ENCODE measurements at regions not wholly inside any gene's neighbourhood (a gene's known extent, or its start where the extent isn't known, plus 50 kb on each side); places are given as distances from the start of the nearest gene placed in this dataset.
"Not testable (repeated sequence)": the region's sequence is repeated elsewhere in the genome, so short reads cannot be mapped to it uniquely, and the experiment has no call there.

DNA sequence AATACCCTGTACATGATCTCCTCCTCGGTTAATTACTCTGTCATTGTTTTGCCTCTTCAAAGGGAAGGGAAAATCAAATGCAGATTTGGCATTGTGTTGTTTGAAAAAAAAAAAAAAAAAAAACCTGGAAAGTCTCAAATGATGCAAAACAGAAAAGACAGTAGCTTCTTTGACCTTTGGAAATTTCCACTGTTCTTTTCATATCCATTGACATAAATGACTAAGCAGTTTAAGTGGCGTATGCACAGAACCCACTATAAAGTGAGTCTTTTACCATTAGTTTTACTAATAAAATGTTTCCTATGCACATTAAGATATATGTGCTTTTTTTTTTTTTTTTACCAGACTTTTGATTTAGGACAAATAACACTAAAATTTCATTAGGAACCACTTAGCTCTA, 704.3 kb downstream of the TFAP2A start:
- no peak for DNase-seq (ENCODE audit: low spot score)

- DNase-seq (ENCODE audit: low spot score) = no peak
Observed at GRCh38 chr6:9708600-9708999, 706.3 kb downstream of the TFAP2A start.

GRCh38 chr6:9704989-9705388, 709.9 kb downstream of the TFAP2A start:
- no peak for DNase-seq (ENCODE audit: low spot score)

- DNase-seq (ENCODE audit: low spot score) = no peak
Observed at GRCh38 chr6:9702914-9703313, 712.0 kb downstream of the TFAP2A start.

- DNase-seq (ENCODE audit: low spot score) = no peak
Observed at GRCh38 chr6:9699888-9700287, 715.0 kb downstream of the TFAP2A start.

GRCh38 chr6:9697263-9697931, 717.5 kb downstream of the TFAP2A start:
- DNase-seq (ENCODE audit: low spot score) = no peak

DNA sequence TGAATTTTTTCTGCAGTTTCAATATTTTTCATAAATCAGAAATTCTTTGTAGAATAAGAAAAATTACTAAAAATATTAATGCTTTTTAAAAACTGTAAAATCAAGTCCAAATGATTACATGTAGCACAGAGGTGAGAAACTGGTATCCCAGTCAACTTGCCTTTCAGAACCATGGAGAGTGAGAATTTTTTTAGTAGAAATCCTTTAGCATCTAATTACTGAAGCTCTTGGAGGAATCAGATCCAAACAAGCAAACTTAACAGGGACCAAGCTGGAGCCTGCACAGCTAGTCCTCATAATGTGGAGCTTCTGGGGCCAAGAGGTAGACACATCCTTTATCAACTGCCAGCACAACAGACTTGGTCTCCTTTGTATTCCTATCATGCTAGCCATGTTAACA, 724.5 kb downstream of the TFAP2A start:
- DNase-seq (ENCODE audit: low spot score) = no peak

DNA sequence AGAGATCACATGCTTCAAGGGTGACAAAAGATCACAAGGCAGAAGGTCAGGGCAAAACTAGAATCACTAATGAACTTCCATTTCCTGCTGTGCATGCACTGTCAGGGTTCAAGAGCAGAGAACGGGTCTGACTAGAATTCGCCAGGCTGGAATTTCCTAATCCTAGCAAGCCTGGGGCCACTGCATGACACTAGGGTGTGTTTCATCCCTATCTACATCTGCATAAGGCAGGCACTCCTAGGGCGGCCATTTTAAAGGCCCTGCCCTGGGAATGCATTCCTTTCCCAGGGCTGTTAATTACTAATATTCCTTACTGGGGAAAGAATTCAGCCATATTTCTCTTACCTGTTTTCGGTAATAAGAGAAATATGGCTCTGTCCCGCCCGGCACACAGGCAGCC, 734.1 kb downstream of the TFAP2A start:
- DNase-seq (ENCODE audit: low spot score) = not testable (repeated sequence)

- DNase-seq (ENCODE audit: low spot score) = no peak
Observed at GRCh38 chr6:9675122-9675521, 739.8 kb downstream of the TFAP2A start.

- DNase-seq (ENCODE audit: low spot score) = no peak
Observed at GRCh38 chr6:9659848-9660247, 755.0 kb downstream of the TFAP2A start.

DNA sequence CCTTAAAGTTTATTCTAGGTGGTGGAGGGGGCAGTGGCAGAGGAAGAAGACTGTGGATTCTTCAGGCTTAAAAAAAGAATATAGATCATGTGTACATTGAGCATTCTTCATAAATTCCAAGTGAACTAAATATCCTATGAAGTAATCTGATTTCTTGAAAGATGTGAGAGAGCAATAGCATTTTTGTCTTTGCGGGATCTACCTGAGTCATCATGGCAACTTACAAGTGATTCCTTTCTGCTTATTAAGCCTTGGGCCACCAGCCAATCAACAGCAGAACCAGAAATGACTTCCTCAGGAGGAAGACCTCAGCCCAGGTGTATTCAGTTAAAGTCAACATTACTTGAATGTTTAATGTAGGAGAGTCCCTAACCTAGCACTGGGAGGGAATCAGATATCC, 756.9 kb downstream of the TFAP2A start:
- DNase-seq (ENCODE audit: low spot score) = no peak

DNA sequence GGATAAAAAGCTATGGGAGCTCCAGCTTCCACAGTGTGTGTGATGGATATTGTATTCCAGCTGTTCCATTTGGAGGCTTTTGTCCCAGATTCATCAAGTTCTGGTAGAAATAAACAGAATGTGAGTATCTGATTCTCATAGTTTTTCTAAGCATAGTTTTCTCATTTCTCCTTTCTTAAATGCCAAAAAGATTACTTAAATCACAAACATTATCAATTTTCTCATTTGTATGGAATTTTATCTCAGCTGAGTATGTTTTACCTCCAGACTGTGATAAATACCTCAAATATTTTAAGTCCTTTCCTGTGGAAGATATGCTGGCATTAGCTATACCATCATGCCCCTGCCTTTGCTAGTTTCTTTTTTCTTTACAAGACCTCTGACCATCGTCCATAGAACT, 767.3 kb downstream of the TFAP2A start:
- no peak for DNase-seq (ENCODE audit: low spot score)

DNA sequence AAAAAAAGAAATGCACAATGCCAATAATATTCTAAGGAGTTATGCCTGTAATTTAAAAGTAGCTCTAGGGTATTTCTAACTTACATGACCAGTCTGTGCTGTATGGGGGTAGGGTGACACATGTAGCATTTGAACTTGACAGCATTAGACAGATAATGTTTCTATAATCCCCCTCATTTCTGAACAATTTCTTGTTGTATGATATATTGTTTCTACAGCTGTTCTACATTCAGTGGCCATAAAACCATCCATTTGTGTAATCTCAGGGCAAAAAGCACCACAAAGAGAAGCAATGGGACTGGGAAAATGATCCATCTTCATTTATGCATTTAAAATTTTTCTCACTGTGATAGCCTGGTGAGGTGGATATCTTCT, 767.8 kb downstream of the TFAP2A start:
- no peak for DNase-seq (ENCODE audit: low spot score)

GRCh38 chr6:9646342-9647070, 768.4 kb downstream of the TFAP2A start:
- no peak for DNase-seq (ENCODE audit: low spot score)

DNA sequence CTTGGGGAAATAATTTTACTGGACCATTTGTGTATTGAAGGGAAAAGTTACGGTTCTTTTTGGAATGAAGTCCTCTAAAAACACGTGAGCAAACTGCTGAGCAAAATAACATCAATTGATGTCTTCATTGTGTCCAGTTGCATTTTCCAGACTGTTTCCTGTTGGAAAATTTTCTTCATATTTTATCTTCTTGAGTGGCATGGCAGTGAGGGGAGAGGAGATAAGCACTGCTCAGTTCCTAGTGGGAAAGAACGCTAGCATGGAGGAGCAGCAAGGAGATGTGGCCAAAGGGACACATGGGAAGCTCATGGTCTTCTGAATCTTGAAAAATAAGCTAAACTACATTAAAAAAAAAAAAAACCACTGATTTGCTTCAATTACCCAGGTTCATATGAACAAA, 776.0 kb downstream of the TFAP2A start:
- no peak for DNase-seq (ENCODE audit: low spot score)

- DNase-seq (ENCODE audit: low spot score) = no peak
Observed at GRCh38 chr6:9634776-9635175, 780.1 kb downstream of the TFAP2A start.

GRCh38 chr6:9632026-9632425, 782.8 kb downstream of the TFAP2A start:
- DNase-seq (ENCODE audit: low spot score) = no peak

GRCh38 chr6:9628819-9629218, 786.1 kb downstream of the TFAP2A start:
- DNase-seq (ENCODE audit: low spot score) = no peak

GRCh38 chr6:9627916-9628315, 787.0 kb downstream of the TFAP2A start:
- DNase-seq (ENCODE audit: low spot score) = no peak

- no peak for DNase-seq (ENCODE audit: low spot score)
Observed at GRCh38 chr6:9623985-9624384, 790.9 kb downstream of the TFAP2A start.

DNA sequence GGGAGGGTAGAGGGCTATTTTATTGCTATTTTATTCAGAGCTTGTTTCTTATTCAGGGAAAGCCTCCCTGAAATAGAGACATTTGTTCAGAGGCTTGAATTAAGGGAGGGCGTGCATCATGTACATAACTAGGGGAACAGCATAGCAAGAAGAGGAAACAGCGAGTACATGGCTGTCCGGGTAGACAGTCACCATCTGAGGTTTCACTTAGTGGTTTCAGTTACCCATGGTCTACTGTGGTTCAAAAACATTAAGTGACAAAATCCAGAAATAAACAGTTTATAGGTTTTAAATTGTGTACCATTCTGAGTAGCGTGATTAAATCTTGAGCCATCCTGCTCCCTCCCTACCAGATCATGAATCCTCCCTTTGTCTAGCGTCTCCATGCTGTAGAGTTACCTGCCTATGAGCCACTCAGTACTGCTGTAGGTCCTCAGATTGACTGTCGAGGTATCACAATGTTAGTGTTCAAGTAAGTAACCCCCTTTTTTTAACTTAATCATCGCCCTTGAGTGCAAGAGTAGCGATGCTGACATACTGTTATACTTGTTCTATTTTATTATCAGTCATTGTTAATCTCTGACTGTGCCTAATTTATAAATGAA, 791.5 kb downstream of the TFAP2A start:
- DNase-seq (ENCODE audit: low spot score) = no peak

GRCh38 chr6:9621276-9621675, 793.6 kb downstream of the TFAP2A start:
- DNase-seq (ENCODE audit: low spot score) = no peak

DNA sequence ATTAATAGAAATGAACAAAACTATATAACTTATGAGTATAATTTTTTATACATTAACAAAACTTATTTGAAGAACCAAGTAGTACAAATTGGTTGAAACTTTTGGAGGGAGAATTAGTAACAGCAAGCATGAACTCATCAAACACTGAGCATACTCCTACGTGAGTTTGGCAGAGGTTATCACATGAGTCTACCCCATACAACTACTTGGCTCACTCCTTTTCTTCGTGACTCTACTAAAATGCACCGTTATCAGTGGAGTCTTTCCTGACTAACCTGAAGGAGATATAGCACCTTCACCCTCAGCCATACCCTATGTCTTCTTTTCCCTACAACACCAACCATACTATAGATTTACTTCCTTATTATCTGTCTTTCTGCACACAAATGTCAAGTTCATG, 794.2 kb downstream of the TFAP2A start:
- DNase-seq (ENCODE audit: low spot score) = no peak
